ENCODE measurements at regions not wholly inside any gene's neighbourhood (a gene's known extent, or its start where the extent isn't known, plus 50 kb on each side); places are given as distances from the start of the nearest gene placed in this dataset.

GRCh38 chr7:81025360-81025759 lies 106.5 kb upstream of the SEMA3C start:
- TF ChIP-seq, protein P1, sequence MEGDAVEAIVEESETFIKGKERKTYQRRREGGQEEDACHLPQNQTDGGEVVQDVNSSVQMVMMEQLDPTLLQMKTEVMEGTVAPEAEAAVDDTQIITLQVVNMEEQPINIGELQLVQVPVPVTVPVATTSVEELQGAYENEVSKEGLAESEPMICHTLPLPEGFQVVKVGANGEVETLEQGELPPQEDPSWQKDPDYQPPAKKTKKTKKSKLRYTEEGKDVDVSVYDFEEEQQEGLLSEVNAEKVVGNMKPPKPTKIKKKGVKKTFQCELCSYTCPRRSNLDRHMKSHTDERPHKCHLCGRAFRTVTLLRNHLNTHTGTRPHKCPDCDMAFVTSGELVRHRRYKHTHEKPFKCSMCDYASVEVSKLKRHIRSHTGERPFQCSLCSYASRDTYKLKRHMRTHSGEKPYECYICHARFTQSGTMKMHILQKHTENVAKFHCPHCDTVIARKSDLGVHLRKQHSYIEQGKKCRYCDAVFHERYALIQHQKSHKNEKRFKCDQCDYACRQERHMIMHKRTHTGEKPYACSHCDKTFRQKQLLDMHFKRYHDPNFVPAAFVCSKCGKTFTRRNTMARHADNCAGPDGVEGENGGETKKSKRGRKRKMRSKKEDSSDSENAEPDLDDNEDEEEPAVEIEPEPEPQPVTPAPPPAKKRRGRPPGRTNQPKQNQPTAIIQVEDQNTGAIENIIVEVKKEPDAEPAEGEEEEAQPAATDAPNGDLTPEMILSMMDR (conservative IDR thresholded peaks at IDR 0.05 in 1 of 2, IDR thresholded peaks at IDR 0.05 in 1 of 2; ENCODE audit: extremely low read depth in 1 of 2, insufficient read depth in 1 of 2, low read depth in 1 of 2, low read length in 2 of 2) = no peak
- no peak for TF ChIP-seq EZH2 (IDR thresholded peaks at IDR 0.05; ENCODE audit: borderline replicate concordance, low read length)
